ENCODE measurements at regions not wholly inside any gene's neighbourhood (a gene's known extent, or its start where the extent isn't known, plus 50 kb on each side); places are given as distances from the start of the nearest gene placed in this dataset.

DNA sequence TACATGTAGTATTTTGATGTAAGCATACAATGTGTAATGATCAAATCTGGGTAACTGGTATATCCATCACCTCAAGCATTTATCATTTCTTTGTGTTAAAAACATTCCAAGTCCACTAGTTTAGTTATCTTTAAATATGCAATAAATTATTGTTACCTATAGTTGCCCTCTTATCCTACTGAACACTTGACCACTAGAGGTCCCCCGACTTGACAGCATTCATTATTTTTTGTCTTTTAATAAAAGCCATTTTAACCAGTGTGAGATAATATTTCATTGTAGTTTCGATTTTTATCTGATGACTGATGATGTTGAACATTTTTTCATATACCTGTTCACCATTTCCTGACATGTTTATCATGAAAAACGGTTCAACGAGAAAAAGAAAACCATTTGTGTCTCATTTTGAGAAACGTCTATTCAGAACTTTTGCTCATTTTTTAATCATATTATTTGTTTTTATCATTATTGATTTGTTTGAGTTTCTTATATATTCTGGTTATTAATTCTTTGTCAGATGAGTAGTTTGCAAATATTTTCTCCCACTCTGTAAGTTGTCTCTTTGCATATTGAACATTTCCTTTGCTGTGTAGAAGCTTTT is 199.0 kb upstream of the CXXC4 start:
- Histone ChIP-seq H3K36me3 (ENCODE audit: control insufficient read depth in 2 of 2, extremely low read depth in 1 of 2, insufficient read depth in 2 of 2, low read length in 2 of 2) (no peaks in the 10 kb centered on the region), H3K9me1 (replicated peaks; ENCODE audit: control insufficient read depth, extremely low read depth, insufficient read depth, low read length) (no peaks in the 10 kb centered on the region), H3K4me2 (ENCODE audit: insufficient read depth, low read length) (no peak overlapping the region), H3K4me1 (ENCODE audit: control insufficient read depth, extremely low read depth, insufficient read depth, low read length) (no peaks in the 10 kb centered on the region), H3K9me3 (replicated peaks; ENCODE audit: control insufficient read depth, insufficient read depth, low read length) (no peaks in the 10 kb centered on the region), H3K4me3 (replicated peaks in 1 of 3; ENCODE audit: insufficient read depth in 1 of 3, low read depth in 1 of 3, low read length in 3 of 3) (no peak overlapping the region), H3K27ac (ENCODE audit: insufficient read depth, low read depth, low read length) (no peak overlapping the region), H4K20me1 (replicated peaks; ENCODE audit: control insufficient read depth, extremely low read depth, insufficient read depth, low read length) (no peaks in the 10 kb centered on the region), H3K9ac (replicated peaks; ENCODE audit: extremely low read depth, insufficient read depth, low read length) (no peak overlapping the region), H3K27me3 (ENCODE audit: control insufficient read depth in 2 of 2, insufficient read depth in 2 of 2, low read length in 2 of 2) (no peaks in the 10 kb centered on the region), H3K79me2 (ENCODE audit: control insufficient read depth, insufficient read depth, low read length) (no peaks in the 10 kb centered on the region), H2AFZ (ENCODE audit: low read depth, low read length) (no peak overlapping the region)
- ChIA-PET POLR2A (no interaction called here), CTCF (interaction anchor here (1.0 kb wide), 1 partner anchor 30 kb away, joined by 3 read pairs; no protein-coding TSS in a partner anchor)
- intact Hi-C loops (cut with micrococcal nuclease) (no loop called here), dilution Hi-C loops (cut with MboI; ENCODE audit: extremely low pct_ligation_motif_present, low sequenced_read_pairs) (no loop called here)
- DNase-seq (ENCODE audit: low read depth, low spot score) (no peak), FAIRE-seq (no peak)
- TF ChIP-seq POLR2AphosphoS5 (IDR thresholded peaks at IDR 0.05; ENCODE audit: insufficient read depth, low read depth, low read length) (no peak), POLR2A (IDR thresholded peaks at IDR 0.05; ENCODE audit: low read depth, low read length) (no peak), EZH2 (IDR thresholded peaks at IDR 0.05; ENCODE audit: borderline replicate concordance, low read depth, low read length, severe bottlenecking) (no peak), MYC (IDR thresholded peaks at IDR 0.05; ENCODE audit: low read depth, low read length) (no peak), FOS (IDR thresholded peaks at IDR 0.05; ENCODE audit: borderline replicate concordance, insufficient read depth, low read length) (no peak), GATA2 (IDR thresholded peaks at IDR 0.05; ENCODE audit: insufficient read depth, insufficient read length, low read depth, low read length) (no peak)
- TF ChIP-seq, protein P1, sequence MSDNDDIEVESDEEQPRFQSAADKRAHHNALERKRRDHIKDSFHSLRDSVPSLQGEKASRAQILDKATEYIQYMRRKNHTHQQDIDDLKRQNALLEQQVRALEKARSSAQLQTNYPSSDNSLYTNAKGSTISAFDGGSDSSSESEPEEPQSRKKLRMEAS (IDR thresholded peaks at IDR 0.05; ENCODE audit: insufficient read depth, insufficient read length) = no peak
- no TSS peak for BruUV-seq (replicated peaks)

DNA sequence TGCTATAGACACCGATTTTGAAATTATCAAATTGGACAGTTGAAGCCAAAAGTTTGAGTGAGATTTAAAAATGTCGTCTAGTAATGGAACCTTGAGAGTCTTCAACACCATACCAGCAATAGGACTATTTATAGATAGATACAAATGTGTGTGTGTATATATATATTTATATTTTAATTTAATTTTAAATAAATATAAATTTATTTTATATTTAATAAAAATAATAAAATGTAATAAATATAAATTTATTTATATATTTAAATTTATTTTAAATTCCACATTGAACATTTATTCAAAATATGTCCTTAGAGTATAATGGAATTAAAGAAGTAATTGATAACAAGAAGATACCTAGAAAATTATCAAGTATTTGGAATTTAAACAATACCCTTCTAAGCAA is 221.9 kb upstream of the CXXC4 start:
- dilution Hi-C loops (cut with MboI; ENCODE audit: extremely low pct_ligation_motif_present, low sequenced_read_pairs) (no loop called here), intact Hi-C loops (cut with micrococcal nuclease) (no loop called here)
- H3K4me3 ChIP-seq (replicated peaks in 1 of 3; ENCODE audit: insufficient read depth in 1 of 3, low read depth in 1 of 3, low read length in 3 of 3) = no peak overlapping the region
- H3K36me3 ChIP-seq (ENCODE audit: control insufficient read depth in 2 of 2, extremely low read depth in 1 of 2, insufficient read depth in 2 of 2, low read length in 2 of 2) = no peaks in the 10 kb centered on the region
- no peak for FAIRE-seq
- H3K9ac ChIP-seq (replicated peaks; ENCODE audit: extremely low read depth, insufficient read depth, low read length) = no peak overlapping the region
- ChIA-PET CTCF (no interaction called here), POLR2A (no interaction called here)
- no peaks in the 10 kb centered on the region for H3K9me3 ChIP-seq (replicated peaks; ENCODE audit: control insufficient read depth, insufficient read depth, low read length)
- H3K27me3 ChIP-seq (ENCODE audit: control insufficient read depth in 2 of 2, insufficient read depth in 2 of 2, low read length in 2 of 2) = no peaks in the 10 kb centered on the region
- no peak overlapping the region for H3K4me2 ChIP-seq (ENCODE audit: insufficient read depth, low read length)
- no peak overlapping the region for H3K27ac ChIP-seq (ENCODE audit: insufficient read depth, low read depth, low read length)
- H3K9me1 ChIP-seq (replicated peaks; ENCODE audit: control insufficient read depth, extremely low read depth, insufficient read depth, low read length) = no peaks in the 10 kb centered on the region
- H3K79me2 ChIP-seq (ENCODE audit: control insufficient read depth, insufficient read depth, low read length) = no peaks in the 10 kb centered on the region
- DNase-seq (ENCODE audit: low read depth, low spot score) = no peak
- no peaks in the 10 kb centered on the region for H3K4me1 ChIP-seq (ENCODE audit: control insufficient read depth, extremely low read depth, insufficient read depth, low read length)
- TF ChIP-seq, protein P2, sequence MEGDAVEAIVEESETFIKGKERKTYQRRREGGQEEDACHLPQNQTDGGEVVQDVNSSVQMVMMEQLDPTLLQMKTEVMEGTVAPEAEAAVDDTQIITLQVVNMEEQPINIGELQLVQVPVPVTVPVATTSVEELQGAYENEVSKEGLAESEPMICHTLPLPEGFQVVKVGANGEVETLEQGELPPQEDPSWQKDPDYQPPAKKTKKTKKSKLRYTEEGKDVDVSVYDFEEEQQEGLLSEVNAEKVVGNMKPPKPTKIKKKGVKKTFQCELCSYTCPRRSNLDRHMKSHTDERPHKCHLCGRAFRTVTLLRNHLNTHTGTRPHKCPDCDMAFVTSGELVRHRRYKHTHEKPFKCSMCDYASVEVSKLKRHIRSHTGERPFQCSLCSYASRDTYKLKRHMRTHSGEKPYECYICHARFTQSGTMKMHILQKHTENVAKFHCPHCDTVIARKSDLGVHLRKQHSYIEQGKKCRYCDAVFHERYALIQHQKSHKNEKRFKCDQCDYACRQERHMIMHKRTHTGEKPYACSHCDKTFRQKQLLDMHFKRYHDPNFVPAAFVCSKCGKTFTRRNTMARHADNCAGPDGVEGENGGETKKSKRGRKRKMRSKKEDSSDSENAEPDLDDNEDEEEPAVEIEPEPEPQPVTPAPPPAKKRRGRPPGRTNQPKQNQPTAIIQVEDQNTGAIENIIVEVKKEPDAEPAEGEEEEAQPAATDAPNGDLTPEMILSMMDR (IDR thresholded peaks at IDR 0.05; ENCODE audit: extremely low read depth in 1 of 2, insufficient read depth in 1 of 2, low read depth in 1 of 2, low read length in 2 of 2) = no peak
- no TSS peak for BruUV-seq (replicated peaks)
- H4K20me1 ChIP-seq (replicated peaks; ENCODE audit: control insufficient read depth, extremely low read depth, insufficient read depth, low read length) = no peaks in the 10 kb centered on the region
- H2AFZ ChIP-seq (ENCODE audit: low read depth, low read length) = no peak overlapping the region

Measured in endothelial cell of umbilical vein (primary cell).